ENCODE measurements at regions not wholly inside any gene's neighbourhood (a gene's known extent, or its start where the extent isn't known, plus 50 kb on each side); places are given as distances from the start of the nearest gene placed in this dataset.

DNA sequence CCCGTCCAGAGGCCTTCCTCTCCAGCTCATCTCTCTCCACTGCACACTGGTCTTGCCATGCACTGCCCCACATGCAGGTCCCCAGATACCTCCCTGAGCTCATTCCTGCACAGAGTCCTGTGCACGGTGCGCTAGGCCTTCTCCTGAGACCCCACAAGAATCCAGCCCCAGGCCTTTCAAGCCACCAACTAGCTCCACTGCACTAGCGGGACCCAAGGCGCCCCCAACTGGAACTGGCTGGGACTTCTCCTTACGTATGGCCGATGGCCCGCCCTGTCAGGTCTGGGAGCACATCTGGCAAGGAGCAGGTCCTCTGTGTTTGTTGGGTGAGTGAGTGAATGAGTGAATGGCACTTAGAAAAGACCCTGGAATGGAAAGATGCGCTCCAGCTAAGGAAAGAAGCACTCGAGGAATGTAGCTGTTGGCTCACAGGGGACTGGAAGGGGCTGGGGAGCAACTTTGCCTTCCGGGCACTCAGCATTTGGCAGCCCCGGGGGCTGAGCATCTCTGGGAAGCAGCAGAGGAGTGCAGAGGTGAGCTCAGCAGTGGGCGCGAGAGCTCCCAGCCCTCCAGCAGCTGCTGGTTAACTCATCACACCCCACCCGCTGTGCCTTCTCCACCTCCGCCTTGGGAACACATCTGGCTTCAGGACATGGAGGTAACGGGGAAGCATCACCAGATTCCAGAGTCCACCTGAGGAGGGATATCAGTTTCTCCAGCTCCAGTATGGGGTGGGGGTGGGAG is 223.1 kb downstream of the GLI2 start:
- Mint-ChIP-seq H3K4me3 (no peak overlapping the region), H3K9me3 (no peaks in the 10 kb centered on the region)

DNA sequence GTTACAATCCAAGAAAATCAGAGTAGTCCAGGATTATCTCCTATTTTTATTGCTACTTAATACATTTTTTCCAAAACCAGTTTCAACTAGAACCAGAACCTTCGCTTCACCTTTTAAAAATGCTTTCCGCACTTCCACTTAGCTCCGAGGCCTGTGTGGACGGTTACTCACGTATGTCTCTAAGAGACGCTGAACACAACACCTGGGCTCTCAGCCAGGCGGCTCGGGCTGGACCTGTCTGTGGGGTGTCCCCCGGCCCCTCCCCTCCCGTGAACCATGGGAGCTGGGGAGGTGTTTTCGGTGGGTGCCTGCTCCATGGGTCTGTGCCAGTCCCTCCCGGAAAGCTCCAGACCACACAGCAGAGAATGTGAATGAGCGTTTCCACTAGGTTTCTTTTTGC is 223.8 kb downstream of the GLI2 start:
- H3K4me3 Mint-ChIP-seq: no peak overlapping the region
- no peaks in the 10 kb centered on the region for H3K4me1 Mint-ChIP-seq (ENCODE audit: low read depth)

More for the DNA sequence above, 223.1 kb downstream of the GLI2 start:
- no peaks in the 10 kb centered on the region for H3K36me3 Mint-ChIP-seq (ENCODE audit: low read depth)
- H3K27me3 Mint-ChIP-seq: no peaks in the 10 kb centered on the region
- H3K27ac Mint-ChIP-seq: no peak overlapping the region
- H3K4me1 Mint-ChIP-seq (ENCODE audit: low read depth): no peaks in the 10 kb centered on the region

DNA sequence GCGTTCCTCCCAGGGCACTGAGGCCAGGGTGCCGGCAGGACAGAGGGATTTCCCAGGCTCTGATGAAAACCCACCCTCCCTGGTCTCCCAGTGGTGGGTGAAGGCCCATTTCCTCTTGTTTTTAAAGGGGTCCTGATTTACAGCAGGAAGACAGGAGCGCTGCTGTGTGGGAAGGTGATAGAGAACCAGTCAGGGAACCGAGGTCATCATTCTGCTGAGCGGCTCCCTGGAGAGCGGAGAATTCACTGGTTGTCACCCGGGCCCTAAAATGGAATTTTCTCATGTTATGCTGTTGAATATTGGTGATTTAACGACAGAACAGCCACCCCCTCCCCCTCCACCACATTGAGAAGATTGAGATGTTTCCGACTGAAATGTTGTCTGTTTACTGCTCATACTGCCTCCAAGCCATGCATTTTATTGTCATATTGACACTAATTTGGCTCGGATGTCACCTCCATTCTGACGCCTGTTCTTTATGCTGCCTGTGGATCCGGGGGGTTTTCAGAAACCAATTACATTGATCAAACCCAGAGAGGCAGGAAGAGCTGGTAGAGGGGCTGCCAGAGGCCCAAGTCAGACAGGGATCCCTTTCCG is 225.2 kb downstream of the GLI2 start:
- H3K36me3 Mint-ChIP-seq (ENCODE audit: low read depth): no peaks in the 10 kb centered on the region
- H3K4me1 Mint-ChIP-seq (ENCODE audit: low read depth): no peaks in the 10 kb centered on the region
- H3K9me3 Mint-ChIP-seq: no peaks in the 10 kb centered on the region
- no peak overlapping the region for H3K4me3 Mint-ChIP-seq
- no peaks in the 10 kb centered on the region for H3K27me3 Mint-ChIP-seq
- H3K27ac Mint-ChIP-seq: no peak overlapping the region

More for the DNA sequence above, 223.8 kb downstream of the GLI2 start:
- Mint-ChIP-seq H3K9me3 (no peaks in the 10 kb centered on the region), H3K27ac (no peak overlapping the region), H3K27me3 (no peaks in the 10 kb centered on the region), H3K36me3 (ENCODE audit: low read depth) (no peaks in the 10 kb centered on the region)

DNA sequence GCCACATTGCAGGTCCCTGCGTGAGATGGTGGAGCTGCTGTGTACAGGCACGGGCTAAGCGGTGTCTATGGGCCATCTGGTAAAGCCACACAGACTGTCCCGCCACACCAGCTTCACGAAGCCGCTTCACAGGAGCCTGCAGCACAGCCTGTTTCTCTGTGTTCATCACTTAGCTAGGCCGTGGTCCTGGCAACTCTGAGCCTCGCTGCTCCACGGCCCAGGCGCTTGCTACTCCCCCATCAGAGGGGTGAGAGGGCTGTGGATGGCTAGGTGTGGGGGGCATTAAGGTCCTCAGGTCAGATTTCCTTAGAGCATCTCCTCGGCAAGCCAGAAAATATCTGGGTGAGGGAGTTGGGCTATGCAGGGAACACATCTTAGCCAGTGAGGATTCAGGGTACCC is 225.7 kb downstream of the GLI2 start:
- Mint-ChIP-seq H3K4me1 (ENCODE audit: low read depth) (no peaks in the 10 kb centered on the region), H3K36me3 (ENCODE audit: low read depth) (no peaks in the 10 kb centered on the region), H3K4me3 (no peak overlapping the region), H3K9me3 (no peaks in the 10 kb centered on the region), H3K27me3 (no peaks in the 10 kb centered on the region), H3K27ac (no peak overlapping the region)

DNA sequence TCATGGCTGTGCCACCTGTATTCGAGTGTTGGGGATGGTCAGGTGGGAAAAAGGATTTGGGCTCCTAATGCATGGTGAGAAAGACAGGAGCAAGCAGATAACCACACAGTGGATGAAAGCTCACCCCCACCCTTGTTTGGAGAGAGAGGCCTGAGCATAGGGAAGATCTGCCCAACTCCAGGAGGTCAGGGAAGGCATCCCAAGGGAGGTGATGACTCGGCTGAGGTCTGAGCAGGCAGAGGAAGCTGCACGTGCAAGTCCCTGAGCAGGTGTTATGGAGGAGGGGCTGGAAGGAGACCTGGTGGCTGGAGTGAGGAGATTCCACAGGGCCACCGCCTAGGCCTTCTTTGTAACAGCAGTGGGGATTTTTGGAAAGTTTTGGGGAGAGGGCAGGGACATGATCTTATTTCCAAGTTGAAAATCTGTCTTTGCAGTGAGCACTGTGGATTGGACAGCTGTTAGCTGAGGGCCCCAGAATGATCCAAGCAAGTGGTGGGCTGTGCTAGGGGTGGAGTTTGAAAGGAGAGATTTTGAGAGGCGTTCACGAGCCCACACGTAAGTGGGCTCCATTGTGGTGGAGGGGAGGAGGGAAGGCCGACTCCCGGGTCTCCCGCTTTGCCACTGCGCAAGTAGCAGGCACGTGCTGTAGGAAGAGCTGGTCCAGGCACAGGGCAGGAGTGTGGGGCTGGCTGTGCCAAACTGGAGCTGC is 228.5 kb downstream of the GLI2 start:
- Mint-ChIP-seq H3K4me3 (no peak overlapping the region), H3K36me3 (ENCODE audit: low read depth) (no peaks in the 10 kb centered on the region), H3K27ac (no peak overlapping the region), H3K9me3 (no peaks in the 10 kb centered on the region), H3K4me1 (ENCODE audit: low read depth) (no peaks in the 10 kb centered on the region), H3K27me3 (no peaks in the 10 kb centered on the region)

DNA sequence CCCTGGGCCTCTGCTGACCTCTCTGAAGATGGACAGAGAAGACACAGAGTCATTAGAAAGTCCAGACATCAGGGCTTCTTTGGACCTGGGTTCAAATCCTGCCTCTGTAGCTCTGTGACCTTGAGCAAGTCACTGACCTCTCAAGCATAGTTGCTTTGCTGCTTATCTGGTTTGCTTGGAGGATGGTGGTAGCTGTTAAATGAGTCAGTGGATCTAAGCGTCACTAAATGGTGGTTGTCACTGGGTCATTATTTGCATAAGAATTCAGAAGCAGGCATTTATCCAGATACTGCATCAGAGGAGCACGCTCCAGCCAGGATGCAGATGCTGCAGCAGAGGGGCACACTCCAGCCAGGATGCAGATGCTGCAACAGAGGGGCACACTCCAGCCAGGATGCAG is 229.2 kb downstream of the GLI2 start:
- Mint-ChIP-seq H3K27ac (no peak overlapping the region), H3K27me3 (no peaks in the 10 kb centered on the region), H3K4me1 (ENCODE audit: low read depth) (no peaks in the 10 kb centered on the region), H3K4me3 (no peak overlapping the region), H3K9me3 (no peaks in the 10 kb centered on the region), H3K36me3 (ENCODE audit: low read depth) (no peaks in the 10 kb centered on the region)

DNA sequence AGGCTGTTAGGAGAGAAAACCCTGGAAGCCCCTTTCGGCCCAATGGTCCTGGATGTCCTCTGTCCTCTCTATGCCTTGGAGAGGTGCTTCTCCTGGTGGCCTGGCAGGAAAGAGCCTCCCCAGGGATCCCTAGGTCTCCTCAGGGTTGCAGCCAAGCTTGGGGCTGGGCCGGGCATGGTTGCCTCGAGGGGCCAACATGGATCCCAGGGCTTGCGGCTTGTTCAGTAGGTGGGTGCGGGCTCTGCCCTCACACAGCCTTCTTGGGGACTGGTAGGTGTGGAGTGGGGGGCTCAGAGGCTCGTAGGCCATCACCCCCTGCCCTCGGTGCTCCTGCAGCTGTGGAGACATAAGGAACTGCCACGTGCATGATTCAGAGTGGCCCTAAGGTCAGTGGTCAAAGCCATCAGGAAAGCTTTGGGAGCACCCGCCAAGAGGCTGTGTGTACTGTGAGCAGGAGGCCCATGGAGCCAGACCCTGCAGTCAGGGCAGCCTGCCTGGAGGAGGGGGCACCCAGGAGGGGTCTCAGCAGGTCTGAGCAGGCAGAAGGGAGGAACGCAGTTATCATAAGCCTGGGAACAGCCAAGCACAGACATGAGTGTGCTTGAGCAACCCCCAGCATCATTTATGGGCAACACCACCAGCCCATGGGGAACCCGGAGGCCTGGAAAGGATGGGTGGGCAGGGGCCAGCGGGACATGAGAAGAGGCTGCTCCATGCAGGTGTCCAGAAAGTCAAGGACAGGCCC is 231.0 kb downstream of the GLI2 start:
- H3K9me3 Mint-ChIP-seq: no peaks in the 10 kb centered on the region
- no peaks in the 10 kb centered on the region for H3K4me1 Mint-ChIP-seq (ENCODE audit: low read depth)
- H3K27me3 Mint-ChIP-seq: no peaks in the 10 kb centered on the region
- no peak overlapping the region for H3K4me3 Mint-ChIP-seq
- H3K27ac Mint-ChIP-seq: no peak overlapping the region
- H3K36me3 Mint-ChIP-seq (ENCODE audit: low read depth): no peaks in the 10 kb centered on the region

DNA sequence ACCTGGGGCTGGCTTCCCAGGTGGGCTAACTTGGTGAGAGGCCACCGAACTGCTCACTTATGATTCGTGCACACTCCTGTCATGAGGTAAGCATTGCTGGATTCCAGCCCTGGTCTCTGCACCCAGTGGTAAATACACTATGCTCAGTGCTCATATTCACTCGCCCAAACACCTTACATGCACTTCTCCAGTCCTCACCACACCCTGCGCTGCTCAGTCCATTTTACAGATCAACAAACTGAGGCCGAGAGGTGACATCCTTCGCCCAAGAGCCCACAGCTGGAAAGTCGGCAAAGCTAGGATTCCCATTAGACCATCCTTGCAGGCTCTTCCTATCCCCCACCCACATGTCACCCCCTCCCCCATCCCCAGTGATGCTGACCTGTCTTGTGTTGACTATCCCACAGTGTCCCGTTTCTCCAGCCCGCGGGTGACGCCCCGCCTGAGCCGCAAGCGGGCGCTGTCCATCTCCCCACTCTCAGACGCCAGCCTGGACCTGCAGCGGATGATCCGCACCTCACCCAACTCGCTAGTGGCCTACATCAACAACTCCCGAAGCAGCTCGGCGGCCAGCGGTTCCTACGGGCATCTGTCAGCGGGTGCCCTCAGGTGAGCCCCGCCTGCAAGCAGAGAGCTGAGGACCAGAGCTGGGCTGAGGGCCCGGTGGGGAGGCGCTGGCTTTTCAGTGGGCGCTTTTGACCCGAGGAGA is 232.8 kb downstream of the GLI2 start:
- H3K36me3 Mint-ChIP-seq (ENCODE audit: low read depth): no peaks in the 10 kb centered on the region
- H3K4me3 Mint-ChIP-seq: no peak overlapping the region
- H3K4me1 Mint-ChIP-seq (ENCODE audit: low read depth): no peaks in the 10 kb centered on the region
- H3K27ac Mint-ChIP-seq: no peak overlapping the region
- H3K9me3 Mint-ChIP-seq: no peaks in the 10 kb centered on the region
- no peaks in the 10 kb centered on the region for H3K27me3 Mint-ChIP-seq

DNA sequence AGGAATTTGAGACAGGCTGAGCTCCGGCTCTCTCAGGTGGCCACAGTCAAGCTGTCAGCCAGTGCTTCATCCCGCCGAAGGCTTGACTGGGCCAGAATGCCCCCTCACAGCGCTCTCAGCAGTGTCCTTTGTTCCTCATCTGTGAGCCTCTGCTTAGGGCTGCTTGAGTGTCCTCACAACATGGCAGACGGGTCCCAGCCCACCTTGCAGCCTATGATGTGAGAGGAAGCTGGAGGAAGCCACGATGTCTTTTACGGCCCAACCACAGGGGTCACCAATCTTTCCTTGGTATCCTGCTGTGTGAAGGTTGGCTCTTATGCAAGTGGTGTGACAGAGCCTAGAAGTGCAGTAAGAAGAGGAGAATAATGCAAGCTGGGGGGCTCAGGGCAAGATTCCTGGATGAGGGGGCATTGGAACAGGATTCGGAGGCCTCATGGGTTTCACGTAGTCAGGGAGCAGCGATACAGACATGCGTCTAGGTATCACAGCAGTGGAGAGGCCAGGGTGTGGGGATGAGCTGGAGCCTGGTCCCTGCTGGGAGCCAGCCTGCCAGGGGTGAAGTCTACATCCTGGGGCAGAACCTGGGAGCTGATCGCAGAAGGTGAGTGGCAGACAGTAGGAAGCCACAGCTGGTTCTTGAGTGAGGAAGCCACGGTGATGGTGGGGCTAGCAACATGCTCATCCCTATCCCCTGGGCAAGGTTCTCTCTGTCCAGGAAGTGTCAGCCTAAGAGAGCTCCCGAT is 234.1 kb downstream of the GLI2 start:
- Mint-ChIP-seq H3K9me3 (no peaks in the 10 kb centered on the region), H3K4me1 (ENCODE audit: low read depth) (no peaks in the 10 kb centered on the region), H3K36me3 (ENCODE audit: low read depth) (no peaks in the 10 kb centered on the region), H3K4me3 (no peak overlapping the region), H3K27ac (no peak overlapping the region), H3K27me3 (no peaks in the 10 kb centered on the region)

DNA sequence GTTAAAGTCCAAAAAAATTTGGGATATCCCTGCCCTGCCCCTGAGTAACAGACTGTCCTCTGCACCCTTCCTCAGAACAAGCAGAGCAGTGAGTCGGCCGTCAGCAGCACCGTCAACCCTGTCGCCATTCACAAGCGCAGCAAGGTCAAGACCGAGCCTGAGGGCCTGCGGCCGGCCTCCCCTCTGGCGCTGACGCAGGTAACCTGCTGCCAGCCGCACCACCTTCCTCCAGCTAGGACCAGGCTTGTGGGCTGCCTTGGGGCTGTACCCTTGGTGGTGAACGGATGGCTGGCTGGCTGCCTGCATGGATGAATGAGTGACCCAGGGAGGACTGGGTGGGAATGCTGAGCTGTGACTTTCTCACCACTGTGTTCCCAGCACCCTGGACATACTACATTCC is 236.2 kb downstream of the GLI2 start:
- Mint-ChIP-seq H3K4me3 (no peak overlapping the region), H3K36me3 (ENCODE audit: low read depth) (no peaks in the 10 kb centered on the region), H3K9me3 (no peaks in the 10 kb centered on the region), H3K27me3 (no peaks in the 10 kb centered on the region), H3K4me1 (ENCODE audit: low read depth) (no peaks in the 10 kb centered on the region), H3K27ac (no peak overlapping the region)

DNA sequence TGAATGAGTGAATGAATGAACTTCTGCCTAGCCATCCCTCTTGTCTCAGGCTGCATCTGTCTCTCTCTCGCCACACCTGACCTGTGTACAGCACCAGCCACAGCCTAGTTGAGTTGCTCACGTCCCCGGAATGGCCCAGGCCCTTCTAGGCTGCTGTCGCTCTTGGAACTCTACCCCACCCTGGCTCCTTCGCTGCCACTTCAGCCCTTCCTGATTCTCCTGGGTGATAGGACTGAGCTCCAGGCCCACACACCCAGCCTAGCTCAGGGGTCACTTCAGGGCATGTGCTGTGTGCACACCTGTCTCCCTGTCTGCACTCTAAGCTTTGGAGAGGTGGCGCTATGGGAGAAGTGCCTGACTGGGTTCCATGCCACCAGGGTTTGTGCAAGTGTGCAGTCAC is 236.6 kb downstream of the GLI2 start:
- Mint-ChIP-seq H3K27me3 (no peaks in the 10 kb centered on the region), H3K27ac (no peak overlapping the region), H3K4me3 (no peak overlapping the region), H3K36me3 (ENCODE audit: low read depth) (no peaks in the 10 kb centered on the region), H3K9me3 (no peaks in the 10 kb centered on the region), H3K4me1 (ENCODE audit: low read depth) (no peaks in the 10 kb centered on the region)

DNA sequence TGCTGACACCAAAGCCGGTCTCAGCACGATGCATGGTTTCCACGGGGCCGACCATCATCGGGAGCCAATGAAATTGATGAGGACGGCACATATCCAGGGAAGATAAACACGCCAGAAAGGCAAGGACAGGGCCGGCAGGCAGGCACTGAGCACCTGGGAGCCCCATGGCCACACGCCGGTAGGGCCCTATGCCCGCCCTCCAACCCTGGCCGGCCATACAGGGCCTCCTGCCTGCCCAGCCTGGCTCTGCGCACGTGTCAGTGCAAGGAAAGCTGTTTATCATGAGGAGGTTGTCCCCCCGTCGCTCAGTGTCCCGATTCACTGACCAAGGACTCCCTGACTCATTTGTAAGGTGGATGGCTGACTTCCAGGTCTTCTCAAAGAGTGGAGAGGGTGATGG is 237.5 kb downstream of the GLI2 start:
- H3K27me3 Mint-ChIP-seq: no peaks in the 10 kb centered on the region
- no peaks in the 10 kb centered on the region for H3K9me3 Mint-ChIP-seq
- H3K27ac Mint-ChIP-seq: no peak overlapping the region
- no peaks in the 10 kb centered on the region for H3K4me1 Mint-ChIP-seq (ENCODE audit: low read depth)
- H3K36me3 Mint-ChIP-seq (ENCODE audit: low read depth): no peaks in the 10 kb centered on the region
- H3K4me3 Mint-ChIP-seq: no peak overlapping the region

DNA sequence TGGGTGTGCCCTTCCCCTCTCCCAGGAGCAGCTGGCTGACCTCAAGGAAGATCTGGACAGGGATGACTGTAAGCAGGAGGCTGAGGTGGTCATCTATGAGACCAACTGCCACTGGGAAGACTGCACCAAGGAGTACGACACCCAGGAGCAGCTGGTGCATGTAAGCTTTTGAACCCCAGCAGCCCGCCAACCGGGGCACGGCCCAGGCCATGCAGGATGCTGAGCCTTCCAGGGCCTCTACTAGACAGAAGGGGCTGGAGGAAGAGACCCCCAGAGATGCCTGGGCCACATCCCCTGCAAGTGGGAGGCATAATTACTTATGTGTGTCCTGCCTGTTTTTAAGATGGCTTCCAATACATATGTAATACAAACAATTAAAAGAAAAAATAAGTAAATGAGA is 239.3 kb downstream of the GLI2 start:
- Mint-ChIP-seq H3K9me3 (no peaks in the 10 kb centered on the region), H3K4me3 (no peak overlapping the region), H3K27me3 (no peaks in the 10 kb centered on the region)

More for the DNA sequence above, 239.3 kb downstream of the GLI2 start:
- Mint-ChIP-seq H3K36me3 (ENCODE audit: low read depth) (no peaks in the 10 kb centered on the region), H3K4me1 (ENCODE audit: low read depth) (no peaks in the 10 kb centered on the region), H3K27ac (no peak overlapping the region)

Measured in stimulated activated naive CD8-positive, alpha-beta T cell treated with anti-CD3 and anti-CD28 coated beads, Interleukin-15, Interleukin-2, amounts not matched to agents 100 ng/mL and 50 ng/mL, for 24 hours (primary cell).